Stimulated activated naive CD4-positive, alpha-beta T cell treated with Interleukin-2 at 50 U/mL for 16 hours (primary cell): ENCODE measurements at regions not wholly inside any gene's neighbourhood (a gene's known extent, or its start where the extent isn't known, plus 50 kb on each side); places are given as distances from the start of the nearest gene placed in this dataset.

Experiments
- DNase-seq: peaks from one replicate; lab custom pipeline; 2025; lab: John Stamatoyannopoulos, UW

- no peak for DNase-seq
Measured at GRCh38 chr1:238281418-238281817, 390.7 kb upstream of the ZP4 start.

- DNase-seq, result no peak
Measured at GRCh38 chr1:238279694-238280380, 389.1 kb upstream of the ZP4 start.

- no peak for DNase-seq
Measured at GRCh38 chr1:238272145-238272544, 381.4 kb upstream of the ZP4 start.

DNA sequence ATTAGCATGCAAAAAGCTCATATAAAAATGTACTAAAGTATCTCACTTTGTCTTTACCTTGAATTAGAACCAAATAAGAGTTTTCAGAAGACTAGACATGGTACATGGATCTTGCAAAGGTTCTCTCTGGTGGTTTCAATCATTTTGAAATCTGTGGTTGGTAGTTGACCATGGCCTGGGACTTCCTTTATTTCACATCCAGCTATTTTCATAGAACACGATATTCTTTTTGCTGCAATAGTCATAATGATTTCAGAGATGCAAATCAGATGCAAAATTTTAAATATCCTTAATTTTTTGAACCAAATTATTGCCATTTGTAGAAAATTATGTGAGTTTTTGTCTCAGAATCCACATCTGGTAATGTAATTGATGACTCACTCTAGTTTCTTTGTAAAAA lies 375.1 kb upstream of the ZP4 start:
- DNase-seq, result no peak

DNA sequence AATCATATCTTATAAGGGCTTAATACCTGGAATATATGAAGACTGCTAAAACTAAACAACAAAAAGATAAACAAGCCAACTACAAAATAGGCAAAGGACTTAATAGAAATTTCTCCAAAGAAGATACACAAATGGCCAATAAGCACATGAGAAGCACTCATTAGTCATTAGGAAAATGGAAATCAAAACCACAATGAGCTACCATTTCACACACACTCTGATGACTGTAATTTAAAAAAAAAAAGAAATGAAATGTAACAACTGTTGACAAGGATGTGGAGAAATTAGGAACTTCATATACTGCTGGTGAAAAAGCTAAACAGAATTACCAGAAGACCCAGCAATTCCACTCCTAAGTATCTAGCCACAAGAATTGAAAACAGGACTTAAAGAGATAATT lies 374.2 kb upstream of the ZP4 start:
- DNase-seq, result no peak

DNA sequence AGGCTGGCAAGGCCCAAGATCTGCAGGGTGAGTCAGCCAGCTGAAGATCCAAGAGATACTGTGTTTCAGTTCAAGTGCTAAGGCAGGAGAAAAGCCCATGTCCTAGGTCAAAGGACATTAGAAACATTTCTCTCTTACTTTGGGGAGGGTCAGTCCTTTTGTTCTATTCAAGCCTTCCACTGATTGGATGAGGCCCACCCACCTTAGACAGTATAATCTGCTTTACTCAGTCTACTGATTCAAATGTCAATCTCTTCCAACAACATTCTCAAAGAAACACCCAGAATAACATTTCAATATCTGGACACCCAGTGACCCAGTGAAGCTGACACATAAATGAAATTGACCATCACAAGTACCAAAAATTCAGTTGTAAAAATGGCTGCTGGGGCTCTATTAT lies 367.8 kb upstream of the ZP4 start:
- no peak for DNase-seq

GRCh38 chr1:238257018-238257621 lies 366.4 kb upstream of the ZP4 start:
- DNase-seq, result no peak

DNA sequence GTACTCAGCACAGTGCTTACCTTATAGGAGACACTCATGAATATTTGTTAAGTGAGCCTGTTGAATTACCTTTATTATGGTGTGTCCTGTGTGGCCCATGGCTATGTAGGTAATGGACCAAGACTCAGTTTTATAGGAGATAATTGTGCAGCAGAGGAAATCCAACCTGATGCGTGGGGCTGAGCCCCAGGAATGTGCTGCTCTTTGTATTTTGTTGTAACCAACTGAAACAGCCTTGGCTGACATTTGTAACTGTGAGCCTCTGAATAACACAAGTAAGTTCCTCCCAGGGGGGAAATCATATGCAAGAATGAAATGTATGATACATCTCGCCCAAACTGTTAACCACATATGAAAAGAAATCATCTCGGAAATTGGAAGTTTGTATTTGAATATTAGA lies 364.2 kb upstream of the ZP4 start:
- DNase-seq, result no peak

DNA sequence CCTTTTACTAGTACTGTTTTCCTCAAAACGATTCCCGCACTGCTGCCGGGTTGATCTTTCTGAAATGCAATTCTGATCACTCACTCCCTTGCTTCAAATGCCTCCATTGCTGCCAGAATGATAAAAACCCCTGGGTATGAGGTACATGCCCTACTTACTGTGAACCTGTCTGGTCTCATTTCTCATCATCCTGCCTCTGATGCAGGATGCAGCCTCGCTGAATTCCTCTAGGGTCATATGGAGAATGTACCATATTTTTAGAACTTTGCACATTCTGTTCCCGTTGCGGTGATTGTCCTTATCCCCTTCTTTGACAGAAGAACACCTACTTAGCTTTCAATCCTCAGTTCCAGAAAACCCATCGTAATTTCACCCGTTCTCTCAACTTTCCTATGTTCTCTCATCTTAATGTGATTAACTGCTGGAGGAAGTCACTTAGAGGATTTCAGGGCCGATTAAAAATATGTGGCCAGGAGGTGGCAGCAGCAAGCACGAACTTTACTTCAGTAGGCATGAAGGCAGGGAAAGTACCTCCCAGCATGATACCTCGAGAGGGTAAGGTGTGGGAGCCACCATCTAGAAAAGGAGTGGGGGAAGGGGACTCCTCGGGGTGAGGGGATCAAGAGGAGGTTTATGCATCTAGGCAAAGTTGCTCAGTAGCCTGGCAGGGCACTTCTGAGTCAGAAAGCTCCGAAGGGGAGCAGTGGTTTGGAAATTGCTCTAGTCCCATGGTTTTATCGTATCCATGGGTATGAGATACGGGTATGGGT lies 361.5 kb upstream of the ZP4 start:
- no peak for DNase-seq

- DNase-seq, result no peak
Measured at GRCh38 chr1:238248356-238248755, 357.6 kb upstream of the ZP4 start.

GRCh38 chr1:238242181-238242580 lies 351.5 kb upstream of the ZP4 start:
- no peak for DNase-seq

GRCh38 chr1:238241607-238242006 lies 350.9 kb upstream of the ZP4 start:
- DNase-seq, result no peak

DNA sequence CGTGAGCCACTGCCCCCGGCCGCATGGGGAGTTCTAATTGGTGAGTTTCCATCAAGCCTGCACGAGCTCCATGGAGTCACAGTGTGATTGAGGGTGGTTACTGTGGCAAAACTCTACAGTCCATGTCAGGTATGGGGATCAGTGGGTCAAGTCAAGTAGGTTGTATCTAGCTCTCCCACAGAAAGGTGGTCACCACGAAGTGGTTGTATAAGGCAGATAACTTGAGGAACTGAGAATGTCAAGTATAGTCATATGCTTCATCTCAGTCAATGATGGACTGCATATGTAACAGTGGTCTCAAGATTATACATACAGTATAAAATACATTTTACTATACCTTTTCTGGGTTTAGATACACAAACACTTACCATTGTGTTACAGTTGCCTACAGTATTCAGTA lies 348.6 kb upstream of the ZP4 start:
- no peak for DNase-seq

GRCh38 chr1:238233966-238234365 lies 343.2 kb upstream of the ZP4 start:
- no peak for DNase-seq

- no peak for DNase-seq
Measured at GRCh38 chr1:238232084-238232710, 341.5 kb upstream of the ZP4 start.

- no peak for DNase-seq
Measured at GRCh38 chr1:238226810-238227209, 336.1 kb upstream of the ZP4 start.

DNA sequence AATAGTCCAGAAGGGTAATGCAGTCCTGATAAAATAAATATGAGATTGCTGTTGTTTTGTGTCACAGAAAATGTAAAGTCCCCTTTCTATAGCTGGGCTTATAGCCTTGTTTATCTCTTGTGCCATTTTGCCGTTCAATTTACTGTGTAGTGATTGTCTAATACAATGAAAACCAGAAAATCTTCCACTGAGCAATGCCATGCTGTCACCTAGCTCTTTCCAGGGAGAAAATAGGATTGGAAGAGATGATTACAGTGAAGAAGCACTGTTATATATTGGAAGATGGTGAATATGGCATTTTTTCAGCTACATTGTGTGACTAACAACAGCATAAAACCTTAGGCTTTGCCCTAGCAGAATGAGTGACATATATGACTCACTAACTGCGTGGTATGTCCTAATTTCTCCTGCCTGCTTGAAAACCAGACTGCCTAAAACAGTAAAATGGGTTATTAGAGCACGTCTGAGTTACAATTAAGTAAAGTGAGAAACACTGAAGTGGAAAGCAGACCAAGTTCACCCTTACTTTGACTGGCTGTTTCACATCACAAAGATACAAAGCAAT lies 332.4 kb upstream of the ZP4 start:
- DNase-seq, result no peak

DNA sequence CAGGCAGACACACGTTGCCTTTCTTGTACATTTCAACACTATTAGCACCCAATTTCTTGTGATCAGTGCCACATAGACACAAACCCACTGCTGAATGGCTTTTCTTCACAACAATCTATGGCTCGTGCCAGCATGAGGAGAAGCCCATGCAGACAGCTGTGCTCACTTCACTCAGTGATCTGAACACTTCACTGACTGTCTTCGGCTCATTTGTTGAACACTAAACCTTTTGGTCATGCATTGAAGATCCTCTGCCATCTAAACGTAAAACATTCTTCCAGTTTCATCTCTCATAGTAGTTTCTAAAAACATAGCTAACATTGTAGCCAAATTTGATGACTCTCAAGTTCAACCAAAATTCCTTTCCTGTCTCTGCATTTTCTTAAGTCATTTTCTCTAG lies 331.0 kb upstream of the ZP4 start:
- no peak for DNase-seq

DNA sequence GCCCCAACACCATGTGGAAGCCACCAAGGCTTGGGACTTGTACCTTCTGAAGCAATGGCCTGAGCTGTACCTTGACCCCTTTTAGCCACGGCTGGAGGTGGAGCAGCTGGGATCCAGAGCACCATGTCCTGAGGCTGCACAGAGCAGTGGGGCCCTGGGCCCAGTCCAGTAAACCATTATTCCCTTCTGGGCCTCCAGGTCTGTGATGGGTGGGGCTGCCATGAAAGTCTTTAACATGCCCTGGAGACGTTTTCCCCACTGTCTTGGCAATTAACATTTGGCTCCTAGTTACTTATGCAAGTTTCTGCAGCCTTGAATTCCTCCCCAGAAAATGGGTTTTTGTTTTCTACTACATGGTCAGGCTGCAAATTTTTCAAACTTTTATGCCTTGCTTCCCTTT lies 323.7 kb upstream of the ZP4 start:
- no peak for DNase-seq

DNA sequence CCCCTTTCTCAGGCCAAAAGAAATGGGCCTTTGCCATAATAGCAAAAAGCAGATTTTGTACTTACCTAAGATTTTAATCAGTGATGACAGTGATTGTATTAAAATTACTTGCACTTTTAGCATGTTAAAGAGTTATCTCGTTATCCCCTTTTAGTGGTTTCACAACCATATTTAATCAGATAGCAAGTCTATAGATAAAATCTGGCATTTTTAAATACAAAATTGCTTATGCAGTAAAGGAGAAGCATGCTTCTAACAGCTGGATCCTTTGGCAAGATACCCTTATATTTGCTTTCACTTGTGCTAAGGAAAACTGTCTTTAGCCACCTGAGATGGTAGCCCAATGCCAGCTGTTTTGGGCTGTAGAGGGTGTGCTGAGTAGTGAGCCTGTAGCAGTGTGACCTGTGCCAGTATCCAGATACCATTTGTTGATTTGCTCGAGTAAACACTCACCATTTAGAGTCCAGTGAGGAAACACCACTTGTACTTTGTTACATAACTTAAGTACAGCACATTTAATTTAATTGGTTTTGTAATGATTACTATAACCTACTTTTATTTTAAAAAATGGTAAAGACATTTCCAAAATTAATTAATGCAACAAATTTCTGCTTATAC lies 314.4 kb upstream of the ZP4 start:
- DNase-seq, result no peak

DNA sequence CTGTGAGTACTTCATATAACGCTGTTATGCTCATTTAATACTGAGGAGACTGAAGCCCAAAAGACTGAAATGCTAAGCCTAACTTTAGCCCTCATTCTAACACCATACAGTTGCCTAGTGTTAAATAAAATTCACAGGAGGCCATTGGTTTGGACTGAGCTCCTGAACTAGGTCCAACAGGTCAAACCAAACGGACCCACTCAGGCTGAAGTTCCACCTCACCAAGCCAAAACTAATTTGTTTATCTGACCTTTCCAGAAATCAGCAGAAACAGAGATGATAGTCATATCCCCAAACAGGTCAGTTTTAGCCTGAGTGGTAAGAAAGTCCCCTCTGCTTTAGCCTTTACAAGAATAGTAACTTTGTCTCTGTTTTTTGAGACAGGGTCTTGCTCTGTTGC lies 311.3 kb upstream of the ZP4 start:
- no peak for DNase-seq

GRCh38 chr1:238199325-238199724 lies 308.6 kb upstream of the ZP4 start:
- DNase-seq, result no peak
